HG02938 (cell line): ENCODE measurements at regions not wholly inside any gene's neighbourhood (a gene's known extent, or its start where the extent isn't known, plus 50 kb on each side); places are given as distances from the start of the nearest gene placed in this dataset.
"Not testable (repeated sequence)": the region's sequence is repeated elsewhere in the genome, so short reads cannot be mapped to it uniquely, and the experiment has no call there.

Experiments used
- ATAC-seq: cut with Tn5 transposase; IDR thresholded peaks from one replicate; pipeline ENCODE4 v1.9.1; 2021; ENCODE audit warnings: mild to moderate bottlenecking, moderate library complexity; ENCODE audit not compliant: unreplicated experiment

- no peak for ATAC-seq
Observed at GRCh38 chr2:120513776-120514357, 167.9 kb downstream of the INHBB start.

GRCh38 chr2:120514521-120514920 lies 168.6 kb downstream of the INHBB start:
- ATAC-seq: no peak

GRCh38 chr2:120515066-120515758 lies 169.3 kb downstream of the INHBB start:
- ATAC-seq: not testable (repeated sequence)

DNA sequence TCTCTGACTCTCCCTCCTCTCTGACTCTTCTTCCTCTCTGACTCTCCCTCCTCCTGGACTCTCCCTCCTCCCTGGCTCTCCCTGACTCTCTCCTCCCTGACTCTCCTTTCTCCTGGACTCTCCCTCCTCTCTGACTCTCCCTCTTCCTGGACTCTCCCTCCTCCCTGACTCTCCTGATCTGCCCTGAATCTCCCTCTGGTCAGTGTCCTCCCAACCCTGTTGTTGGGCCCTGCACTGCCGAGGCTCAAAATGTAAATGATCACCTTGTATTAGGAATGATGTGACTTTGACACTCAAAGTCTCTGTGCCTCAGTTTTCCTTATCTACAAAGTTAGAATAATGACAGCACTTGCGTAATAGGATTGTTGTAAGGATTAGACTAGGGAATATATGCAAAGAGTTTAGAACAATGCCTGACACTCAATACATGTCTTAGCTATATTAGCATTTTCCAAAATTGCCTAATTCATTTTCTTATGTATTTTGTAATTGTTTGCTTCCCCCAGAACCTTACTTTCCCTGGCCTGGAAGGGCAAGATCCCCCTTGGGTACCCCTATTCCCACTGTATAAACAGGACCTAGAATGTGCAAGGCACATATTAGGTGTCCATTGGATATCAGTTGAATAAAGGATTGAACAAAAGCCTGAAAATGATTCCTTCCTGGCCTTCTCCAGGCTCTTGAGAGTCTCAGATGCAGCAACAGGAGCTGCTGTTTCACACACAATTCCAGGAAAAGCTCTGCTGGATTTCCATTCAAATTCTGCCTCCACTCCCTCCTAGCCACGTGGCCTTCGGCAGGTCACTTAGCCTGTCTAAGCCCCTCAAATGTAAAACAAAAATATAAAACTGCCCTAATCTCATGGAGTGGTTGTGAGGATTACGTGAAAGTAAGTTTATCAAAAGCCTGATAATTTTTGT lies 170.1 kb downstream of the INHBB start:
- no peak for ATAC-seq

DNA sequence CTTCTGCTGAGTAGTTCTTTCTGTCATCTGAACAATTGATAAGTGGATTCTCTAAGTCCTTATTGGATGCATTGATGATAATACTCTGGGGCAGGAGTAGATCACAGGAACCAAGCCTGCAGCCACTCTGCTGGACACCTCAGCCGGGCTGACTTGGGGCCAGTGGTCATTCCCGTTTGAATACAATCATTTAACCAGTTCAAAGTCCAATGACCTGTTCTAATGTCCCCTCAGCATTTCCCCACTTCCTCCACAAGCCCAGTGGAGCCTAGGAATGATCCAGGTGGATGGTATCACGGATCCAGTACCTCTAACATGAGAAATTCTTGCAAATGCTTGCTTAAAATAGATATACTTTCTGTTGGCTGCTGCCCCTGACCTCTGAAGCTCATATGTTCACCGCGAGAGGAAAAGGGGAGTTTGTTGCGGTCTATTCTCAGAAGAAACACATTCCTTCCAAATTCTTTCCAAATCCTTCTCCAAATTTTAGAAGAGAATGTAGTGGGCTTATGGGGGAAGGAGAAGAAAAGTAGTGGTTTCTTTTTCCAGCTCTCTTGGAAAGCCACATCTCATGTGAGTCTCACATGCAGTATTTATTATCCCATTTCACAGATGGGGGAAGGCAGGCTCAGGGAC lies 170.9 kb downstream of the INHBB start:
- no peak for ATAC-seq

DNA sequence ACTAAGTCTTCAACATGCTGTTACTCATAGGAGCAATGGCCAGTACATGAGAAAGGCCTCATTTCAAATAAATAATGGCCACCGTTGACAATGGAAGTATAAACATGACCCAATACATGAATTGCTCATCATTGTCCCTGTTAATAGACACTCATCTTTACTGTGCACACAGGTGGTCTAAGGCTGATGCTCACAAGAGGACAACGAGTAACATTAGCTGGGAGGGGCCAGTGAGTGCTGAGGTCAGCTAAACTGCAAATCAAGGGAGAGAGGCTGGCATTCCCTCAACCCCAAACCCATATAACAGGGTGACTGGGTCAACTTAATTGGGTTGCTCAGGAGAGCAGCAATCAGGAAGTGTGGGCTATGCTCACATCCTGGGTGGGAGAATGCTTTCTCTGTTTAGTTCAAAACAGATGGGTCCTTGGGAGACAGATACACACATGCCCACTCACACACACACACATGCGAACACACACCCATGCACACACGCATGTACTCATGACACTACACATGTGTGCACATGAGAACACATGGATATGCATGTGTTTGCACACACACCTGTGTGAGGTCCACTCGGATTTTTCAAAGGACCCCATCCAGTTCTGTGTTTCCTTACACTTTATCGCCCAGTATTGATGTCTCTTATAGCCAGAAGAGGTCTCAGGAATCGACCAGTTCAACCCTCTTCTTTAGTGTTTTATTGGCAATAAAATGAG lies 172.0 kb downstream of the INHBB start:
- no peak for ATAC-seq

GRCh38 chr2:120518819-120519218 lies 172.9 kb downstream of the INHBB start:
- ATAC-seq: no peak

DNA sequence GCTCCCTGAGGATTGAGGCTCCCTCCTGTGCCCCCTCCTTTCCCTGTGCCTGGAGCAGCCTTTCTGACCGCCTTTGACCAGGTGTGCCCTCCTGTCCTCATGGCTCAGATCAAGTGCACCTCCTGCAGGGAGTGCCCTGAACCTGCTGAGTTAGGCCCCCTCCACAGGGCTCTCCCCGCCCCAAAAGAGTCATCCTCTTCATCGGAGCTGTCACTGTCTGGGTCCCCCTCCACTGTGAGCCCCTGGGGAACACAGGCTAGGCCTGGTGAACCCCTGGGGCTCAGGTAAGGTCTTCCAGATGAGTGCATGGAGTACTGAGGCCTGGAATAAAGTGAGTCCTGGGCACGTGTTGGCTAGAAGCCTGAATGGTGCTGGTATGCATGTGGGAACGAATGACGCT lies 173.5 kb downstream of the INHBB start:
- no peak for ATAC-seq

DNA sequence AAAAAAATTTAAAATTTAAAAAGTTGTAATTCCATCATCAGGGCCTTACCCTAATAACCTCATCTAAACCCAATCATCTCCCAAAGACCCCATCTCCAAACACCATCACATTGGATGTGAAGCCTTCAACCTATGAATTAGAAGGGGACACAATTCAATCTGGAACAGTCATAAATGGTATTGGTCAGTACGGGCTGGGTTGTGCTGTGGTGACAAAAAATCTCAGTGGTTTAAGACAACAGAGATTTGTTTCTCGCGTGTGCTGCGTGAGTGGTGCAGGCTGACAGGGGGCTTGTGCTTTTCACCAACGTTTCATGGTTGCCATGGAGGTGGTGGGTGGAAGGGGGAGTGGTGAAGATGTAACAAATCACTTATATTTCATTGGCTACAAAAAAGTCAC lies 174.5 kb downstream of the INHBB start:
- ATAC-seq: no peak

DNA sequence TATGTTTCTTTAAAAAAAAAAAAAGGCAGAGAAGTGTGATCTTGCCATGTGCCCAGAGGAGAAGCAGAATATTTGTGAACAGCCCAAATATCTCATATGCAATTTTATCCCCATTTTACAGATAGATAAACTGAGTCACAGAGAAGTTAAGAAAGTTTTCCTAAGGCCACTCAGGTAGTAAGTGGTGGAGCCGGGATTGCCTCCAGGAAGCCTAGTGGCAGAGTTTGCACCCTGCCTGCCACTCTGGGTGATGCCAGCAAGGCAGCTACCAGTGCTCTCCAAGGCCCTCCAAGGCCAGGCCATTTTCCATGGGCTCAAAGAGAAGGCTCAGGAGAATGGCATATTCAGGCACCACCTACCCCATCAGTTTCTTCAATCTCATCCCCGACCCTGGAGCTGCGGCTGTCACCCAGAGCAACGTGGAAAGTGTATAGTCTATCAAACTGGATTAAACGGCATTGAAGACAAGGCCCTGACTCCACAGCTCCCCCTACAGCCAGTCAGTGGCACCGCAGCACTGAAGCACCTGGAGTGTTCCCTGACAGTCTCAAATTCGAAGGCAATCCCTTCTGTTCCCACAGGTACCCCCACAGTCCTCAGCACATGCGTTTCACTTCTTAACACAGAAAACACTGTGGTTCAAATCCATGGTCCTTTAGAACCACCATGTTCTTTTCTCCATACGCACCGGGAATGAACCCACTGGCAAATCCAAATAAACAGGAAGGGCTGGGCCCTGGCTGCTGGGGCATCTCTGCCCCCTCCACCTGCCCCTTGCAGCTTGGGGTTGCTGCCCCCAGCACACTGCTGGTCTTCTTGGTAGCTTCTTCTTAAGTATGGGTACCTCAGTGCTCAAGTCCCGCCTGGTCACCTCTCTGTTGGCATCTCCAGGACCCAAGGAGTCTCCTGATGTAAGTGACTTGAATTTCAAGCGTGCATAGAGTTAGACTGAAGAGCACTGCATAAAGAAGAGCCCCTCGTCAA lies 175.3 kb downstream of the INHBB start:
- ATAC-seq: no peak

DNA sequence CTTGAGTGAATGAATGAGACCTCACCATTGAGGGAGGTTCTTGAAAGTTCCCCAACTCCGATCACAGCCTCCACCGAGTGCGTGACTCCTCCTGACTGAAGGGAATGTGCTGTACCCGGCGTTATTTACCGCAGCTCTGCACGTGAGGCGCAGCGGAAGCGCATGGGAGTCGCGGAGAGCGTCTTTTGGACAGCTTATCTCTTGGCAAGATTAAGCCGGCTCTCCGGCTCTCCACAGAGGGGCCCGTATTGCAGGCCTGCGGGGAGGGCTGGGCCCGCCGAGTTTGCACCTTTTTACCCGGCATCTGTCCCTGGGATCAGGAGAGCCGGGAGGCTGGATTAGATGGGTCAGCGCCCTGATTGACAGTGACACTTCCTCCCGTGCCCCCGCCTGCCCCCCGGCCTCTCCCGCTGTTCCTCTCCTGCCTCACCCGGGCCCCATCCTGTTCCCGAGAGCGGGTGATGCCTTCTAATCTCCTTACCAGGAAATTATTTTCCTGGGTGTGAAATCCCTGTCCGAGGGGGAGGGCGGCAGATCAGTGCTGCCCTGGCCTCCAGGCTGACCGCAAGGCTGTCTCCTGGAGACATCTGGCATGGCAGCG lies 176.3 kb downstream of the INHBB start:
- ATAC-seq: no peak

- no peak for ATAC-seq
Observed at GRCh38 chr2:120523766-120524165, 177.8 kb downstream of the INHBB start.

- no peak for ATAC-seq
Observed at GRCh38 chr2:120524174-120524573, 178.2 kb downstream of the INHBB start.

GRCh38 chr2:120525056-120526046 lies 179.4 kb downstream of the INHBB start:
- ATAC-seq: no peak

DNA sequence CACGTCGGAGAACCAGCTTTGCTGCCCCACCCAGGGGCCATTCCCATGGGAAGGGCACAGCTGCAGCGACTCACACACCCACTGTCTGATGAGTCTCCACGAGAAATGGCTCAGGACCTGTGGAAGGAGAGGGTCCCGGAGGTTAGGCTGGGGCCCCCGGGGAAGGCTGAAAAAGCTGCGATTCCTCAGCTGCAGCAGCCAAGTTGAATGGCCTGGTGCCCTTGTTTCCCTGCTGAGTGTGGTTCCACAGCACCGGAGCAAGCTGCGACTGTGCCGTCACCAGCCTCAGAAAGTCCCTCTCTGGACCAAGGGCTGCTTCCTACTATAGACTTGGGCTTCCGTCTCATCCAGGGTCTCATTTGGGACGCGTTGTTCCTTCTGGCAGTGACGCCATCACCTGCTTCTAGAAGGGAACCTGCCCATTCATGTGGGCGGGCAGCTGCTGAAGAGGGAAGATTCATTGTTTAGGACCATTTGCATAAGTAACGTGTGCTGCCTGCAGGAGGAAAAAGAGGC lies 180.2 kb downstream of the INHBB start:
- no peak for ATAC-seq

DNA sequence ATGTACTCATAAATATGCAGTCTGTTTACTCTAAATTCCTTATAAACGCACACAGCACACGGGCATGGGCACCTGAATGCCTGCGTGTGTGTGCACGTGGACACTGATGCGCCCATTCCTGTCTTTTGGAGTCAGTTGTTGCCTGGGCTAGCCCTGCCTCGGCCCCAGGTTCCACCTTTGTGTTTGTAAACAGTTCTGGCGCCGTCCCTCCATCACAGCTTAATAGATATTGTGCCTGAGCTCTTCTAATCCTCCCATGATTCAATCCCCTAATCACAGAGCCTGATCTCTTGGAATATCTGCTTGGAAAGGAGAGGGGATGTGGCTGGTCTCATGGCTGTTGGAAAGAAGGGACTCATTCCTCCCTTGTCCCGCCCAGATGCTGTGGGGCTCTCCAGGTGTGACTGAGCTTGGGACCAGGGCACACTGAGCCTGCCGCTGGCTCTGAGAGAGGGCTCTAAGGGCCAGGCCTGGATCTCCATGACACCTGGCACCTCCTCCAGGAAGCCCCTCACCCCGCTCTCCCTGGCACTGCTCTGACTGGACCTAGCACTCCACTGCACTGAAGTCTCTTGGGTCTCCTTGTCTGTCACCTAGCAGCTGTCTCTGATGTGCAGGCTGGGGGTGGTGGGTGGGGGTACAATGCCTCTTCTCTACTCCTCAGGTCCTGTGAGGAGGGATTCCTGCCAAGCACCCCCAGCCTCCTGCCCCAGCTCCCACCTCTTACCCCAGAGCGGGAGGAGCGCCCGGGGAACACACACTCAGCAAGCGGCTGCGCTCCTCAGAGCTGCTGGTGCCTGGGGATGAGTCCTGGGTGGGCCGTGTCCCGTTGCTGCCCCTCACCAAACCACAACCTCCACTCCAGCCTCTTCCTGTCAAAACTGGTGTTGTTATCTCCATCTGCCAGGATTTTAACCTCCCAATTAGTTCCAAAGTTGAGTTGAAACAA lies 181.3 kb downstream of the INHBB start:
- no peak for ATAC-seq
